CD4-positive, alpha-beta T cell treated with Interleukin-1 beta for 1 hour (primary cell): ENCODE measurements at regions not wholly inside any gene's neighbourhood (a gene's known extent, or its start where the extent isn't known, plus 50 kb on each side); places are given as distances from the start of the nearest gene placed in this dataset.
"Not testable (repeated sequence)": the region's sequence is repeated elsewhere in the genome, so short reads cannot be mapped to it uniquely, and the experiment has no call there.

Experiments used
- DNase-seq, 2 donors: peaks; one replicate each; pipeline ENCODE4 v3.0.0-alpha.2; 2020 to 2022

DNA sequence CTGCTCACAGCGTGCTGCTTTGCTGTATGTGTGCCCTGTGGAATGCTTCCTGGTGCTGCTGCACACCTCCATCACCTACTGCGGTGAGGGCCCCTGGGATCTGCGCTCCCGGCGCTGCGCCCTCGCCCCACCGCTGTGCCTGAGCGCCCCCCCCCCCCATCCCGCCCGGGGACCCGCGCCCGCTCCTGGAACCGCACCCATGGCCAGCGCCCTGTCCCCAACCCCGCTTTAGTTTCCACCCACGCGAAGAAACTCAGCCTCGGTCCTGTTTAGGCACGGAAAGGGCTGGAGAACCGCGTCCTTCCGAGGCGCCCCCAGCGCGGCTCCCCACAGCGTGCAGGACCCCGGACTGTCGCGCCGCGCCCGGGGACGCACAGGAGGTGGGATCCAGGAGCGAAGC is 265.5 kb downstream of the POTEB3 start:
- DNase-seq = not testable (repeated sequence)

DNA sequence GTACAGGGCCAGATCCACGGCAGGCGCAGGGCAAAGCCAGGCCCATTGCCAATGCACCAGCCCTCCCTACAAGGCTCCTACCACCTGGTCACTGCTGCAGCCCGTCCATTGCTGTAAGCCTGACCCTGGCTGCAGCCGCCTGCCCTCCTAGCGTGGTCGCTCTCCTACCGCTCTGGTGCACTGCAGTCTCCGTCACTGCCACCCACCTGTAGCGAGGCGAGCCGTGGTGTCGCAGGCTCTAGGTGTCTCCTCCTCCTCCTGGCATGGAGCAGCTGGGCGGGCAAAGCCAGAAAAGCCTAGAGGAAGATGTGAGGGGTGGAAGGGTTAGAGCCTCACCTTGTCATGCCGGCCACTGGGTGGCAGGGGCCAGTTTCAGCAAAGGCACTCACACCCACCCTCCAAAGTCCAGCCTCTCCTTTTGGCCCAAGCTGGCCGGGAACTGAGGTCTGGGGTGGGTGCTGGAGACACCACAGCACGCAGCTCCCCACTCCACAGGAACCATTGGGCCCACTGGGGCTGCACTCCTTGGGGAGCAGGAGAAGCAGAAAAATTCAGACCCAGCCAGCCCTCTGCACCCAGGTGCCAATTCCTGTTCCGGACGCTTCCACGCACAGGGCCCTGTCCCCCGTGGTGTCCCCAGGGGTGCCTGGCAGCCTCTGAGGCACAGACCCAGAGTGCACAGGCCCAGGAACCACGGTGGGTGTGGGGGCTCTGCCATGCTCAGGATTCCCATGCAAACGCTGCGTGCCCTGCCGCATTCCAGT is 285.3 kb upstream of the POTEB2 start:
- DNase-seq = not testable (repeated sequence)

DNA sequence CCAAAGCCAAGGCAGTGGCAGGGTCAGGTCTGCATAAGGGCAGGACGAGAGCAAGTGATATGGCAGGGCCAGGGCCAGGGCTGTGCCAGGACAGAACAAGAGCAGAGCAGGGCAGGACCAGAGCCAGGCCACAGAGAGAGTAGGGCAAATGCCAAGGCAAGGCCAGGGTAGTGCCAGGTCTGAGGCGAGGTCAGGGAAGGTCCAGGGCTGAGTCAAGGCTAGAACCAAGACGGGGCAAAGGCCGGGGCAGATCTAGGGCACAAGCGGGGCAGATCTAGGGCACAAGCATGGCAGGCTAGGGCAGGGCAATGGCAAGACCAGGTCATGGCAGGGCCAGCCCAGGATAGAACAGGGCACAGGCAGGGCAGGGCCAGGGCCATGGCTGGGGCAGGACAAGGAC is 282.0 kb upstream of the POTEB2 start:
- not testable (repeated sequence) for DNase-seq

DNA sequence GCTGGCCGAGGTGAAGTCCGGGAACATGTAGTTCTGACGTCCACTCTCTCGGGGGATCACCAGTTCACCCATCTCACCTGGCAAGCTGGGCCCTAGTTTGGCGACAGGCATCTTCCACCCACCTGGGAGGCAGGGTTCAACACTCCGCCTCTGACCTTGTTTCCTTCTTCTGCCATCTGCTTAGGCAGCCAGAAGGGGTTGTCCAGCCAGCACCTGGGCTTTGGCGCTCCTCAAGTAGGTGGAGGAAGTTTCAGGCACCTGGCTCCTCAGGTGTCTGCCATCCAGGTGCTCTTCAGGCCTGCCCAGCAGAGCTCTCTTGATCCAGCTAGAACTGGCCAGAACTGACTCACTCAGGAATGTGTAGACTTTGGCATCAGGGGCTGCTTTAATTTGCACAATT is 267.8 kb upstream of the POTEB2 start:
- not testable (repeated sequence) for DNase-seq

DNA sequence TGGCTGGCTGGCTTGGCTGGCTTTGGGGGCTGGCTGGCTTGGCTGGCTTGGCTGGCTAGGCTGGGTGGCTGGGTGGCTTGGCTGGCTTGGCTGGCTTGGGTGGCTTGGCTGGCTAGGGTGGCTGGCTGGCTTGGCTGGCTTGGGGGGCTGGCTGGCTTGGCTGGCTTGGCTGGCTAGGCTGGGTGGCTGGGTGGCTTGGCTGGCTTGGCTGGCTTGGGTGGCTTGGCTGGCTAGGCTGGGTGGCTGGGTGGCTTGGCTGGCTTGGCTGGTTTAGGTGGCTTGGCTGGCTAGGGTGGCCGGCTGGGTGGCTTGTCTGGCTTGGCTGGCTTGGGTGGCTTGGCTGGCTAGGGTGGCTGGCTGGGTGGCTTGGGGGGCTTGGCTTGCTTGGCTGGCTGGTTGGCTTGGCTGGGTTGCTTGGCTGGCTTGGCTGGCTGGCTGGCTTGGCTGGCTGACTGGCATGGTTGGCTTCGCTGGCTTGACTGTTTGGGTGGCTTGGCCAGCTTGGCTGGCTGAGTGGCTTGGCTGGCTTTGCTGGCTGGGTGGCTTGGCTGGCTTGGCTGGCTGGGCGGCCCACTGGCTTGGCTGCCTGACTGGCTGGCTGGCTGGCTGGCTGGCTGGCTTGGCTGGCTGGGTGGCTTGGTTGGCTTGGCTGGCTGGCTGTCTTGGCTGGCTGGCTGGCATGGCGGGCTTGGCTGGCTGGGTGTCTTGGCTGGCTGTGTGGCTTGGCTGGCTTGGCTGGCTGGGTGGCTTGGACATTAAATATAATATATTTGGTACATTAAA is 246.3 kb upstream of the POTEB2 start:
- DNase-seq = not testable (repeated sequence)

DNA sequence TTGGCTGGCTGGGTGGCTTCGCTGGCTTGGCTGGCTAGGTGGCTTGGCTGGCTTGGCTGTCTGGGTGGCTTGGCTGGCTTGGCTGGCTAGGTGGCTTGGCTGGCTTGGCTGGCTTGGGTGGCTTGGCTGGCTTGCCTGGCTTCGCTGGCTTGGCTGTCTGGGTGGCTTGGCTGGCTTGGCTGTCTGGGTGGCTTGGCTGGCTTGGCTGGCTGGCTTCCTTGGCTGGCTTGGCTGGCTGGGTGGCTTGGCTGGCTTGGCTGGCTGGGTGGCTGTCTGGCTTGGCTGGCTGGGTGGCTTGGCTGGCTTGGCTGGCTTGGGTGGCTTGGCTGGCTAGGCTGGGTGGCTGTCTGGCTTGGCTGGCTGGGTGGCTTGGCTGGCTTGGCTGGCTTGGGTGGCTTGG is 245.7 kb upstream of the POTEB2 start:
- peak in 1 of 2 donors; percentile 14 for DNase-seq

DNA sequence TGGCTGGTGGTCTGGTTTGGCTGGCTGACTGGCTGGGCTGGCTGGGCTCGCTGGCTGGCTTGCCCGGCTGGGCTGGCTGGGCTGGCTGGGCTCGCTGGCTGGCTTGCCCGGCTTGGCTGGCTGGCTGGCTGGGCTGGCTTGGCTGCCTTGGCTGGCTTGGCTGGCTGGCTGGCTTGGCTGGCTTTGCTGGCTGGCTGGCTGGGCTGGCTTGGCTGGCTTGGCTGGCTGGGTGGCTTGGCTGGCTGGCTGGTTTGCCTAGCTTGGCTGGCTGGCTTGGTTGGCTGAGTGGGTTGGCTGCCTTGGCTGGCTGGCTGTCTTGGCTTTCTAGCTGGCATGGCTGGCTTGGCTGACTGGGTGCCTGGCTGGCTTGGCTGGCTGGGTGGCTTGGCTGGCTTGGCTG is 245.1 kb upstream of the POTEB2 start:
- not testable (repeated sequence) for DNase-seq

DNA sequence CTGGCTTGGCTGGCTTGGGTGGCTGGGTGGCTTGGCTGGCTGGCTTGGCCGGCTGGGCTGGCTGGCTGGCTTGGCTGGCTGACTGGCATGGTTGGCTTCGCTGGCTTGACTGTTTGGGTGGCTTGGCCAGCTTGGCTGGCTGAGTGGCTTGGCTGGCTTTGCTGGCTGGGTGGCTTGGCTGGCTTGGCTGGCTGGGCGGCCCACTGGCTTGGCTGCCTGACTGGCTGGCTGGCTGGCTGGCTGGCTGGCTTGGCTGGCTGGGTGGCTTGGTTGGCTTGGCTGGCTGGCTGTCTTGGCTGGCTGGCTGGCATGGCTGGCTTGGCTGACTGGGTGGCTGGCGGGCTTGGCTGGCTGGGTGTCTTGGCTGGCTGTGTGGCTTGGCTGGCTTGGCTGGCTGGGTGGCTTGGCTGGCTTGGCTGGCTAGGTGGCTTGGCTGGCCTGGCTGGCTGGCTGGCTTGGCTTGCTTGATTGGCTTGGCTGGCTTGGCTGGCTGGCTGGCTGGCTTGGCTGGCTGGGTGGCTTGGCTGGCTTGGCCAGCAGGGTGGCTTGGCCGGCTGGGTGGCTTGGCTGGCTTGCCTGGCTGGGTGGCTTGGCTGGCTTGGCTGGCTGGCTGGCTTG is 244.2 kb upstream of the POTEB2 start:
- DNase-seq = peak in 1 of 2 donors; percentile 11

DNA sequence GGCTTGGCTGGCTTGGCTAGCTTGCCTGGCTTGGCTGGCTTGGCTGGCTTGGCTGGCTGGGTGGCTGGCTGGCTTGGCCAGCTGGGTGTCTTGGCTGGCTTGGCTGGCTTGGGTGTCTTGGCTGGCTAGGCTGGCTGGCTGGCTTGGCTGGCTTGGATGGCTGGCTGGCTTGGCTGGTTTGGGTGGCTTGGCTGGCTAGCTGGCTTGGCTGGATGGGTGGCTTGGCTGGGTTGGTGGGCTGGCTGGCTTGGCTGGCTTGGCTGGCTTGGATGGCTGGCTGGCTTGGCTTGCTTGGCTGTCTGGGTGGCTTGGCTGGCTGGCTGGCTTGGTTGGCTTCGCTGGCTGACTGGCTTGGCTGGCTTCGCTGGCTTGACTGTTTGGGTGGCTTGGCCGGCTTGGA is 242.3 kb upstream of the POTEB2 start:
- DNase-seq = not testable (repeated sequence)

DNA sequence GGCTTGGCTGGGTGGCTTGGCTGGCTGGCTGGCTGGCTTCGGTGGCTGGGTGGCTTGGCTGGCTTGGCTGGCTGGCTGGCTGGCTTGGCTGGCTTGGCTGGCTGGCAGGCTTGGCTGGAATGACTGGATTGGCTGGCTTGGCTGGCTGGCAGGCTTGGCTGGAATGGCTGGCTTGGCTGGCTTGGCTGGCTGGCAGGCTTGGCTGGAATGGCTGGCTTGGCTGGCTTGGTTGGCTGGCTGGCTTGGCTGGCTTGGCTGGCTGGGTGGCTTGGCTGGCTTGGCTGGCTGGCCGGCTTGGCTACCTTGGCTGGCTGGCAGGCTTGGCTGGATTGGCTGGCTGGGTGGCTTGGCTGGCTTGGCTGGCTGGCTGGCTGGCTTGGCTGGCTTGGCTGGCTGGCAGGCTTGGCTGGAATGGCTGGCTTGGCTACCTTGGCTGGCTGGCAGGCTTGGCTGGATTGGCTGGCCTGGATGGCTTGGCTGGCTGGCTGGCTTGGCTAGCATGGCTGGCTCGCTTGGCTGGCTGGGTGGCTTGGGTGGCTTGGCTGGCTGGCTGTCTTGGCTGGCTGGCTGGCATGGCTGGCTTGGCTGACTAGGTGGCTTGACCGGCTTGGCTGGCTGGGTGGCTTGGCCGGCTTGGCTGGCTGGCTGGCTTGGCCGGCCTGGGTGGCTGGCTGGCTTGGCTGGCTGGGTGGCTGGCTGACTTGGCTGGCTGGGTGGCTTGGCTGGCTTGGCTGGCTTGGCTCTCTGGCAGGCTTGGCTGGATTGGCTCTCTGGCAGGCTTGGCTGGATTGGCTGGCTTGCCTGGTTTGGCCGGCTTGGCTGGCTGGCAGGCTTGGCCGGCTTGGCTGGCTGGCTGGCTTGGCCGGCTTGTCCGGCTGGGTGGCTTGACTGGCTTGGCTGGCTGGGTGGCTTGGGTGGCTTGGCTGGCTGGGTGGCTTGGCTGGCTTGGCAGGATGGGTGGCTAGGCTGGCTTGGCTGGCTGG is 241.6 kb upstream of the POTEB2 start:
- not testable (repeated sequence) for DNase-seq

DNA sequence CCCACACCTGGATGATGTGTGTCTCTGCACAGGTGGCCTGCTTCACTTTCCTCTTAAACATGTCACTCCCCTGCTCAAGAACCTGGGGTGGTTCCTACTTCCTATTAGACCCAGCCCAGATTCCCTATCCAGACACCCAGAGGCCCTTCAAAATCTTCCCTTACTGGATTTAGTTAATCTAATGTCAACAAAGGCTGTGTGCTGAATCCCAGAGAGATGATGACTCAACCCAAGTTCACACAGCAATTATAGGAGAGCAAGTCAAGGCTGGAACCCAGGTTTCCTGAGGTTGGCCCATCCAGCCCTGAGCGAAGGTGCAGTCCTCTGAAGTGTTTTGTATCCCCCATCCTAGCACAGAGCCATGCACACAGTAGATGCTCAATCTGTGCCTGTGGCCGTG is 230.5 kb upstream of the POTEB2 start:
- DNase-seq = not testable (repeated sequence)

DNA sequence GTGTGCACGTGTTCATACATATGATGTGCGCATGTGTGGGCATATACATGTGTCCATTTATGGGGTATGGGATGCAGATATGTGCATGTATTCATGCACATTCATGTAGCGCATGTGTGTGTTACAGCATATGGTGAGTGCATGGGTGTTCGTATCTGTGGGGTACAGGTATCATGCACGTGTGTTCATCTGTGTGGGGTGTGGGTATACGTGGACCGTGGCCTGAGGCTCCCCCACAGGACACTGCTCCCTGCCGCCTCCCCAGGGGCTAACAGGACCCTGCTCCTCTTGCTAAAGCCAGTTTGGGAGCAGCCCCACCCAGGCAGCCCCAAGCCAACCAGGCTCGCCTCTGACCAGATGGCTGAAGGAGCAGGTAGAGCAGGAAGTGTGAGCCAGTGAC is 213.4 kb upstream of the POTEB2 start:
- not testable (repeated sequence) for DNase-seq

DNA sequence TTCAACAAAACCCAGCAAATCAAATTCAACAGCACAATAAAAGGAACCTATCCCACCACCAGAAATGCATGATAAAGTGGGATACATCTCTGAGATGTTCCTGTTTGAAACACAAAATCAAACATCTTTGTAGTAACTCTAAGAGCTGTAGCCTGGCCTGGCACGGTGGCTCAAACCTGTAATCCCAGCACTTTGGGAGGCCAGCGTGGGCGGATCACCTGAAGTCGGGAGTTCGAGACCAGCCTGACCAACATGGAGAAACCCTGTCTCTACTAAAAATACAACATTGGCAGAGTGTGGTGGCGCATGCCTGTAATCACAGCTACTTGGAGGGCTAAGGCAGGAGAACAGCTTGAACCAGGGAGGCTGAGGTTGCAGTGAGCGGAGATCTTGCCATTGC is 202.8 kb upstream of the POTEB2 start:
- not testable (repeated sequence) for DNase-seq

DNA sequence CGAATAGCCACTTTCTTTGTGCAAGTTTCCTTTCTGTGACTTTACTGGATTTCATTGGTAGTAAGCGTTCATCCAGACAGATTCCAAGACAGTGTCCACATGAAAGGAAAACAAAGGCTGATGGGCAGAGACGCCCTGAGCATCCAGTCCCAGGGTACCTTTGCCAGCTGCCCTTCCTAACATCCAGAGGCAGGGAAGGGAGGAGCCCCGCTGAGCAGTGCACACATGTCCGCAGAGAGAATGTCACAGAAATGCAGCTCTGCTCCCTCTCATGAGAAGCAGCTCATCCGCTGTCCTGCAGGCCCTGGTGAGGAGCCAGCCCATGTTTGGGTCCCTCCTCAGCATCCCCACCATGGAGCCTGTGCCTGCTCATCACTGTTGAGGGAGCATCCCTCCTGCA is 197.4 kb upstream of the POTEB2 start:
- not testable (repeated sequence) for DNase-seq

DNA sequence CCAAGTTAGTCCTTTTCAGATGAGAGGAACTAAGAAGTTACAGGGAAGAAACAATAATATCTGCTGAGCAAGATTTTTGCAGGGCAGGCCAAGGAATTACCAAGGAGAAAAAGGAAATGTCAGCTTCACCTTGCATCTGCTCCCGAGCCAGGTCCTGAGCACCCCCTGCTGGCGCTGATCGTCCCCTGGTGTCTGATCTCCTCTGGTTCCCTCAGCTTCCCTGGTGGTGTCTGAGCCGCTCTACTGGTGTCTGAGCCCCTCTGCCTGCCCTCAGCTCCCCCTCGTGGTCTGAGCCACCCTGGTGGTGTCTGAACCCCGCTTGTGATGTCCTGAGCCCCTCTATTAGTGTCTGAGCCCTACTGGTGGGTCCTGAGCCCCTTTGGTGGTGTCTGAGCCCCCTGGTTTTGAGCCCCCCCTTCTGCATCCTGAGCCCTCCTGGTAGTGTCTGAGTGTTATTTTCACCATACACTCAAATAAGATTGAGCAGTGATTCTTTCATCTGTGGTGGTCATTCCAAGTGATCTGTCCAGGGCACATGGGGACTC is 196.6 kb upstream of the POTEB2 start:
- not testable (repeated sequence) for DNase-seq

DNA sequence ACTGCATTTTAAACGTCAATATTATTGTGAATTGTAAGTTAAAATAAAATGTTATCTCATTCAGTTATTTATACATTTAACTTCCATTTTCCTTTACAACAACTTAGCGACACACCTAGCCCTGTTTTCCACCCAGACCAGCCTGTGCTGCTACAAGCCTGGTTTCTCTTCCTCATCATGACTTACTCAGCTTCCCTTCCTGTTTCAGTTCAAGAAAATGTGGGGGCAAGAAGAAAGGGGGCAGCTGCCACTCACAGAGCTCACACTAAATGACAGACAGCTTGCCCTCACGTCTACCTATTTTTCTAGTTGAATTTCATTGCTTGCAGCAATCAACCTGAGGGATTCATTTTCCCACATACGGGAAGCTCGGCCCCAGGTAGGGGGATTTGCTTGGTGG is 185.8 kb upstream of the POTEB2 start:
- DNase-seq = not testable (repeated sequence)

DNA sequence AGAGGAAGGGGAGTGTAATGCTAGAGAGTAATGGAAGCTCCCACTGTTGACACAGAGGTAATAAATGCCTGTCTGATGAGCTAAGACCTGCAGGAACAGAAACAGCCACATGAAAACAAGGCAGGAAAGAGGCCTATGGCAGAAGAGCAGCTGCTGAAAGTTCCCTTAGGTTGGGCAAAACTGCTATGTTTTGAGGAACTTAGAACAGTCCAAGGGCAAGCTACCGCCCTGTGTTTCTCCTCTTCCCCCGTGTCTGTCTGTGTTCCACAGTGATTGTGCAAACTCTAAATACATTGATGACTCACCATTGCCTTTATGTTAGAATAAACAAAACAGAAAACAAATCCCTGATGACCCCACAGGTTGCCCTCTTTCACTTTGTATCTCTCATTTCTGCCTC is 165.6 kb upstream of the POTEB2 start:
- not testable (repeated sequence) for DNase-seq

DNA sequence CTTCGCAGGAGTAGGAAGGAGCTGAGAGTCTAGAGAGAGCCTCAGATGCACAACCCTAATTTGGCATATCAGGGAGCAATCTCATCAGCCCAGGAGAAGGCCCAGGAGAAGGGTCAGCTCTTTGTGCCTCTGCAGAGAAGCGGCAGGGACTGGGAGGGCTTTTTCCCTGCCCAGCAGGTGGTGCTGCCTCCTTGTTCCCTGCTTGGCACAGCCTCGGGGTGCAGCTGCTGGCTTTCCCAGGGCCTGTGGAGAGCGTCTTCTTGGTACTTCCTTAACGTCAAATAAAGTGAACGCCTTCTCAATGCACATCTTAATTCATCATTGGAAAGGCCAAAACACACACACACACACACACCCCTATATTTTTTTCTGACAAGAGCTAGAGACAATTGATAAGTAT is 162.9 kb upstream of the POTEB2 start:
- not testable (repeated sequence) for DNase-seq

DNA sequence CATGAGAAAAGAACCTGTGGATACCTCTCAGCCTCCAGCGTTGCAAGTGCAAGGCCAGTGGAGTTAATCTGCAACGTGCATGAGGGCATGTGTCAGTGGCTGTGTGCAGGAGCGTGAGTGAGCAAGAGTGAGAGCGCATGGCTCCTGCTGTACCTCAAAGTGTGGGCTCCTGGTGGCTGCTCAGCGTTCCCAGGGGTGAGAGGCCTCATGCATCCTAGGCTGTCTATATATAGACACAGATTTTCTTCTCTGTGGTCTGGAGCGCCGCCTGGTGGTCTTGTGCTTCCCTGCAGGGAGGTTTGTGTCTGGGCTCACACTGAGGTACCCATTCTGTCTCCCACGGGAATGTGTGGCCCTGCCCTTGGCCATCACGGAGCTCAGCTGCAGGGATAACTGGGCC is 161.8 kb upstream of the POTEB2 start:
- not testable (repeated sequence) for DNase-seq

DNA sequence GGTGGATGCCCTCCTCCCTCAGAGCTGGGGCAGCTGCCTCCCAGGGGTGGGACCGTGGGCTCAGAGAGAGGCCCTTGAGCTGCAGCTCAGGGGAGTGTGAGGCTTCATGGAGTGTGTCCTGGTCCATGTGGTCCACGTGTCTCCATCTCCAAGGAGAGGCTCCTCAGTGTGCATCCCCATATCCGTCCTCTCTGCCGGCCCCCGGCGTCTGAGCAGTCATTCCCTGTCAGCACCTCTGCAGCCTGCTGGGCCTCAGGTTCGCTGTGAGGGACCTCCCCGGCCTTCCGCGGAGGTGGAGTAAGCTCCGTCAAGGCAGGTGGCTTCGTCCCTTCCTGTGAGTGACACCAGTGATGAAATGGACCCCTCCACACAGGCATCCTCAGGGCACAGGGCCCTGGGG is 160.7 kb upstream of the POTEB2 start:
- not testable (repeated sequence) for DNase-seq

DNA sequence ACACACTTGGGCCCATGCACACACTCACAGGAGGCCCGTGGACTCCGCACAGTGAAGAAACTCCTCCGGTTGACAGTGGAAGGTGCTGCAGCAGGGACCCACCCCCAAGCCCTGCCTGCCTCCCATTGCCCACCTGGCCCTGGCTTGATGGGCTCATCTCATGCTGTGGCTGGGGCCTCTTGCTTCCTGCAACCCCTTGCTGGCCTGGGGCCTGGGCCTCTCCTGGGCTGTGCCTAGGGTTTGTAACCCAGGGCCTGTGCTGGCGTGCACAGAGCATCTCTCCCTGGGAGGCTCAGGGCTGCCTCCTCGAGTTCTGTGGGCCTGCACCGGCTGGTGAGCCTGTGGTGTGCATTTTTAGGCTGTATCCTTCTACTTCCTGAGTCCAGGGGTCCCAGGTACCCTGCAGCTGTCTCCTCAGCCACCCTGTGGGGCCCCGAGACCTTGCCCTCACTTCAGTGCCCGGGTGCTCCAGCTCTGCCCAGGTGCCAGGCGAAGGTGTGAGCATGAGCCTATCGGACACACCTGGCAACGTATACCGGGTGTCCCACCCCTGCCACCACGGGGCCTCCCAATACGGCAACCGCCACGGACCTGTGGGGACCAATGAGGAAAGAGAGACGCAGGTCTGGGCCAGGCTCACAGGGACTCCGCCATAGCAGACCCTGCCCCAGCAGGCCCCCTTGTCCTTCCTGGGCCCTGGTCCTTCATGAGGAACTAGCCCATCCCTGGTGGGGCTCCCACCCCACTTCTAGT is 158.3 kb upstream of the POTEB2 start:
- not testable (repeated sequence) for DNase-seq
